Kidney epithelial cell (primary cell): ENCODE measurements at regions not wholly inside any gene's neighbourhood (a gene's known extent, or its start where the extent isn't known, plus 50 kb on each side); places are given as distances from the start of the nearest gene placed in this dataset.

Experiments used
- DNase-seq: peaks from one replicate; pipeline ENCODE4 v3.0.0-alpha.2; 2010; ENCODE audit warnings: low read depth
- H3K27me3 ChIP-seq: 2 replicates; pipeline ENCODE4 v1.6.0; 2011; ENCODE audit warnings: low read length; ENCODE audit not compliant: control insufficient read depth, insufficient read depth
- H3K36me3 ChIP-seq: 2 replicates; pipeline ENCODE4 v1.5.1; 2011; ENCODE audit warnings: low read length; ENCODE audit not compliant: control insufficient read depth, insufficient read depth
- H3K4me3 ChIP-seq: 2 replicates; pipeline ENCODE4 v1.5.1; 2011; ENCODE audit warnings: low read depth, mild to moderate bottlenecking, control low read depth, low read length
- TF ChIP-seq, protein P1 (sequence below): IDR thresholded peaks from 2 replicates; pipeline ENCODE4 v1.5.1; 2011; ENCODE audit warnings: mild to moderate bottlenecking, moderate library complexity, low read length, control low read depth, inconsistent platforms; ENCODE audit not compliant: insufficient read depth, poor library complexity, severe bottlenecking

- no peak overlapping the region for H3K4me3 ChIP-seq
- no peaks in the 10 kb centered on the region for H3K27me3 ChIP-seq
- no peak for DNase-seq
- TF ChIP-seq, protein P1, sequence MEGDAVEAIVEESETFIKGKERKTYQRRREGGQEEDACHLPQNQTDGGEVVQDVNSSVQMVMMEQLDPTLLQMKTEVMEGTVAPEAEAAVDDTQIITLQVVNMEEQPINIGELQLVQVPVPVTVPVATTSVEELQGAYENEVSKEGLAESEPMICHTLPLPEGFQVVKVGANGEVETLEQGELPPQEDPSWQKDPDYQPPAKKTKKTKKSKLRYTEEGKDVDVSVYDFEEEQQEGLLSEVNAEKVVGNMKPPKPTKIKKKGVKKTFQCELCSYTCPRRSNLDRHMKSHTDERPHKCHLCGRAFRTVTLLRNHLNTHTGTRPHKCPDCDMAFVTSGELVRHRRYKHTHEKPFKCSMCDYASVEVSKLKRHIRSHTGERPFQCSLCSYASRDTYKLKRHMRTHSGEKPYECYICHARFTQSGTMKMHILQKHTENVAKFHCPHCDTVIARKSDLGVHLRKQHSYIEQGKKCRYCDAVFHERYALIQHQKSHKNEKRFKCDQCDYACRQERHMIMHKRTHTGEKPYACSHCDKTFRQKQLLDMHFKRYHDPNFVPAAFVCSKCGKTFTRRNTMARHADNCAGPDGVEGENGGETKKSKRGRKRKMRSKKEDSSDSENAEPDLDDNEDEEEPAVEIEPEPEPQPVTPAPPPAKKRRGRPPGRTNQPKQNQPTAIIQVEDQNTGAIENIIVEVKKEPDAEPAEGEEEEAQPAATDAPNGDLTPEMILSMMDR, result no peak
- no peaks in the 10 kb centered on the region for H3K36me3 ChIP-seq
Measured at GRCh38 chr11:44450295-44450932, 115.0 kb upstream of the CD82 start.

DNA sequence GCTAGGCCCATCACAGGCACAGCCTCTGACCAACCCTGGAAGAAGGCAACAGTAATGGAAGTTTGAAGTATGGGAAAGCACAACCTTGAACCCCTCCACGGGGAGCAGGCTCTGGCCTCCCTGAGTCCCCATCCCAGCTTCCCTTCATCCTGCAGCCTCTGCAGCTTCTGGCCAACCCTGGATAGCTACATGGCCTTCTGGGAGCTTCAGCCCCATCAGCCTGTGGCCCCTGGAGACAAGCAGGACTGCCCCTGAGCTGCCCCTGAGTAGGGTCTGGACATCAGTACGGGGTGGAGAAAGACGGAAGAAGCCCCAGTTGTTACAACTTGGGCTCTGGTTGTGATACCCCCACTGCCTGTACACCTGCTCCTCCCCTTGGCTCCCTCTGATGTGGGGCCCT, 113.8 kb upstream of the CD82 start:
- no peaks in the 10 kb centered on the region for H3K36me3 ChIP-seq
- no peaks in the 10 kb centered on the region for H3K27me3 ChIP-seq
- TF ChIP-seq, protein P1, result no peak
- no peak overlapping the region for H3K4me3 ChIP-seq
- no peak for DNase-seq

- no peak for DNase-seq
- Histone ChIP-seq H3K27me3 (no peaks in the 10 kb centered on the region), H3K36me3 (no peaks in the 10 kb centered on the region)
Measured at GRCh38 chr11:44452827-44453572, 112.5 kb upstream of the CD82 start.

DNA sequence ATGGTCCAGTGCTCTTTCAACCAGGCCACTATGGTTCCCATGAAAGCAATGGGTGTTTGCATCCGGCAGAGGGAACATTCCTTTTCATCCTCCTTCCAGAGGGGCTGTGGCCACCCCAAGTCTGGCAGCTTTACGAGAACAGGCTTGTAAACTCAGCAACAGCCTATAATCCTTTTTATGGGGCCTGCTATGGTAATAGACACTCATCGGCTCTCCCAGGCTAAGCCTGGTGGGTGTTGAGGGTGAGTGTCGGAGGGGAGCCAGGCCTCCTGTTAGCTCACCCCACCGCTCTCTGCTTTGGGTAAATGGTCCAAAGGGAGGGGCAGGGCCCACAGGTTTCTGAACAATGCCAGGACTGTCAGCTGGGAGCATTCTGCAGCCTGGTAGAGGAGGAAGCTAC, 111.6 kb upstream of the CD82 start:
- H3K4me3 ChIP-seq, result no peak overlapping the region
- H3K36me3 ChIP-seq, result no peaks in the 10 kb centered on the region
- TF ChIP-seq, protein P1, result no peak
- no peaks in the 10 kb centered on the region for H3K27me3 ChIP-seq
- DNase-seq, result no peak

More at GRCh38 chr11:44452827-44453572, 112.5 kb upstream of the CD82 start:
- TF ChIP-seq, protein P1, result no peak
- no peak overlapping the region for H3K4me3 ChIP-seq

DNA sequence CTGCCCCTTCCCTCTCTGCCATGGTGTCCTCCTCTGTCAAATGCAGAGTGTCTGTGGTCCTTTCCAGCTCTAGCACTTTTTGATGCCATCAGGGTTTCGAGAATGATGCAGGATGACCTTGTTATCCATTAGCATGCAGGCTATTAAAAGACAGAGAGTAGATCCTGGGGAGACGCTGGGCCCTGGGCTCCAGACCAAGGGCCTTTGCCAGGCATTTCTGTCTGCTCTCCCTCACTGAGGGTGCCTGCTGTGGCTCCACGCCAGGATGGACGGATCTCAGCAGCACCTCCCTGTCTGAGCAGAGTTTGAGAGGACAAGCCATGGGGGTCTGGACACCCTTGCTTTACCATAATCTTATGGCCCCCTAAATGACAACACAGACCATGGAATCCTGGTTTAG, 110.8 kb upstream of the CD82 start:
- Histone ChIP-seq H3K36me3 (no peaks in the 10 kb centered on the region), H3K27me3 (no peaks in the 10 kb centered on the region), H3K4me3 (no peak overlapping the region)
- TF ChIP-seq, protein P1, result no peak
- no peak for DNase-seq
